ENCODE measurements at regions not wholly inside any gene's neighbourhood (a gene's known extent, or its start where the extent isn't known, plus 50 kb on each side); places are given as distances from the start of the nearest gene placed in this dataset.
A peak's percentile ranks its signal among the peaks of the same experiment; 100 is the strongest.

- no peak for DNase-seq (ENCODE audit: low read depth in 1 of 2, low spot score in 1 of 2)
- in situ Hi-C loops (cut with HindIII; ENCODE audit: low pct_unique_long_range_greater_than_20kb, low sequenced_read_pairs): no loop called here
- TF ChIP-seq JUND (IDR thresholded peaks at IDR 0.05; ENCODE audit: low read depth): no peak
Measured at GRCh38 chr6:147621263-147621662, 112.8 kb downstream of the SAMD5 start.

GRCh38 chr6:147621961-147622360 is 113.5 kb downstream of the SAMD5 start:
- TF ChIP-seq JUND (IDR thresholded peaks at IDR 0.05; ENCODE audit: low read depth): no peak
- no peak for DNase-seq (ENCODE audit: low read depth in 1 of 2, low spot score in 1 of 2)
- in situ Hi-C loops (cut with HindIII; ENCODE audit: low pct_unique_long_range_greater_than_20kb, low sequenced_read_pairs): no loop called here

- TF ChIP-seq JUND (IDR thresholded peaks at IDR 0.05; ENCODE audit: low read depth): no peak
- in situ Hi-C loops (cut with HindIII; ENCODE audit: low pct_unique_long_range_greater_than_20kb, low sequenced_read_pairs): no loop called here
- no peak for DNase-seq (ENCODE audit: low read depth in 1 of 2, low spot score in 1 of 2)
Measured at GRCh38 chr6:147624946-147625515, 116.5 kb downstream of the SAMD5 start.

GRCh38 chr6:147625946-147626345 is 117.5 kb downstream of the SAMD5 start:
- no peak for TF ChIP-seq JUND (IDR thresholded peaks at IDR 0.05; ENCODE audit: low read depth)
- DNase-seq (ENCODE audit: low read depth in 1 of 2, low spot score in 1 of 2): no peak
- in situ Hi-C loops (cut with HindIII; ENCODE audit: low pct_unique_long_range_greater_than_20kb, low sequenced_read_pairs): no loop called here

- TF ChIP-seq JUND (IDR thresholded peaks at IDR 0.05; ENCODE audit: low read depth): no peak
- in situ Hi-C loops (cut with HindIII; ENCODE audit: low pct_unique_long_range_greater_than_20kb, low sequenced_read_pairs): no loop called here
- no peak for DNase-seq (ENCODE audit: low read depth in 1 of 2, low spot score in 1 of 2)
Measured at GRCh38 chr6:147627411-147627810, 118.9 kb downstream of the SAMD5 start.

- in situ Hi-C loops (cut with HindIII; ENCODE audit: low pct_unique_long_range_greater_than_20kb, low sequenced_read_pairs): no loop called here
Measured at GRCh38 chr6:147633191-147633590, 124.7 kb downstream of the SAMD5 start.

GRCh38 chr6:147637620-147638195 is 129.2 kb downstream of the SAMD5 start:
- in situ Hi-C loops (cut with HindIII; ENCODE audit: low pct_unique_long_range_greater_than_20kb, low sequenced_read_pairs): no loop called here
- no peak for TF ChIP-seq JUND (IDR thresholded peaks at IDR 0.05; ENCODE audit: low read depth)
- no peak for DNase-seq (ENCODE audit: low read depth in 1 of 2, low spot score in 1 of 2)

More at GRCh38 chr6:147633191-147633590, 124.7 kb downstream of the SAMD5 start:
- DNase-seq (ENCODE audit: low read depth in 1 of 2, low spot score in 1 of 2): peak in 1 of 2 experiments; percentile 7
- TF ChIP-seq JUND (IDR thresholded peaks at IDR 0.05; ENCODE audit: low read depth): no peak

- TF ChIP-seq JUND (IDR thresholded peaks at IDR 0.05; ENCODE audit: low read depth): no peak
- in situ Hi-C loops (cut with HindIII; ENCODE audit: low pct_unique_long_range_greater_than_20kb, low sequenced_read_pairs): no loop called here
- DNase-seq (ENCODE audit: low read depth in 1 of 2, low spot score in 1 of 2): no peak
Measured at GRCh38 chr6:147639279-147639678, 130.8 kb downstream of the SAMD5 start.

GRCh38 chr6:147640606-147641005 is 132.1 kb downstream of the SAMD5 start:
- peak in 1 of 2 experiments; percentile 65 for DNase-seq (ENCODE audit: low read depth in 1 of 2, low spot score in 1 of 2)
- no peak for TF ChIP-seq JUND (IDR thresholded peaks at IDR 0.05; ENCODE audit: low read depth)
- in situ Hi-C loops (cut with HindIII; ENCODE audit: low pct_unique_long_range_greater_than_20kb, low sequenced_read_pairs): no loop called here

GRCh38 chr6:147641511-147641910 is 133.0 kb downstream of the SAMD5 start:
- no peak for TF ChIP-seq JUND (IDR thresholded peaks at IDR 0.05; ENCODE audit: low read depth)
- no peak for DNase-seq (ENCODE audit: low read depth in 1 of 2, low spot score in 1 of 2)
- in situ Hi-C loops (cut with HindIII; ENCODE audit: low pct_unique_long_range_greater_than_20kb, low sequenced_read_pairs): no loop called here

GRCh38 chr6:147642458-147642857 is 134.0 kb downstream of the SAMD5 start:
- TF ChIP-seq JUND (IDR thresholded peaks at IDR 0.05; ENCODE audit: low read depth): no peak
- DNase-seq (ENCODE audit: low read depth in 1 of 2, low spot score in 1 of 2): no peak
- in situ Hi-C loops (cut with HindIII; ENCODE audit: low pct_unique_long_range_greater_than_20kb, low sequenced_read_pairs): no loop called here

GRCh38 chr6:147643341-147644200 is 135.1 kb downstream of the SAMD5 start:
- TF ChIP-seq JUND (IDR thresholded peaks at IDR 0.05; ENCODE audit: low read depth): no peak
- no peak for DNase-seq (ENCODE audit: low read depth in 1 of 2, low spot score in 1 of 2)
- in situ Hi-C loops (cut with HindIII; ENCODE audit: low pct_unique_long_range_greater_than_20kb, low sequenced_read_pairs): no loop called here

- TF ChIP-seq JUND (IDR thresholded peaks at IDR 0.05; ENCODE audit: low read depth): no peak
- in situ Hi-C loops (cut with HindIII; ENCODE audit: low pct_unique_long_range_greater_than_20kb, low sequenced_read_pairs): no loop called here
- no peak for DNase-seq (ENCODE audit: low read depth in 1 of 2, low spot score in 1 of 2)
Measured at GRCh38 chr6:147648916-147649315, 140.4 kb downstream of the SAMD5 start.
